ENCODE measurements at regions not wholly inside any gene's neighbourhood (a gene's known extent, or its start where the extent isn't known, plus 50 kb on each side); places are given as distances from the start of the nearest gene placed in this dataset.
A peak's percentile ranks its signal among the peaks of the same experiment; 100 is the strongest.

- H3K9ac ChIP-seq: no peak overlapping the region
- no peak overlapping the region for H3K27ac ChIP-seq
- no peaks in the 10 kb centered on the region for H3K9me3 ChIP-seq (ENCODE audit: control insufficient read depth, low read length)
- no peak overlapping the region for H3K4me2 ChIP-seq (ENCODE audit: low read length)
- H3K4me1 ChIP-seq: no peaks in the 10 kb centered on the region
- no peaks in the 10 kb centered on the region for H3K36me3 ChIP-seq (ENCODE audit: control insufficient read depth, insufficient read depth, low read length)
- no peak overlapping the region for H3K4me3 ChIP-seq (ENCODE audit: low read depth, low read length)
- no peak for TF ChIP-seq CTCF (IDR thresholded peaks at IDR 0.05)
- H3K27me3 ChIP-seq (ENCODE audit: control insufficient read depth, insufficient read depth, low read length): no peaks in the 10 kb centered on the region
- no peaks in the 10 kb centered on the region for H3K79me2 ChIP-seq
- no peak overlapping the region for H2AFZ ChIP-seq
Measured at GRCh38 chr6:15073883-15074465, 171.9 kb upstream of the JARID2 start.

- Histone ChIP-seq H2AFZ (no peak overlapping the region), H3K9me3 (ENCODE audit: control insufficient read depth, low read length) (no peaks in the 10 kb centered on the region), H3K27me3 (ENCODE audit: control insufficient read depth, insufficient read depth, low read length) (no peaks in the 10 kb centered on the region), H3K9ac (no peak overlapping the region), H3K4me2 (ENCODE audit: low read length) (no peak overlapping the region), H3K27ac (no peak overlapping the region), H3K36me3 (ENCODE audit: control insufficient read depth, insufficient read depth, low read length) (no peaks in the 10 kb centered on the region), H3K79me2 (no peaks in the 10 kb centered on the region), H3K4me1 (no peaks in the 10 kb centered on the region), H3K4me3 (ENCODE audit: low read depth, low read length) (no peak overlapping the region)
- no peak for TF ChIP-seq CTCF (IDR thresholded peaks at IDR 0.05)
Measured at GRCh38 chr6:15074806-15075205, 171.1 kb upstream of the JARID2 start.

- Histone ChIP-seq H3K9ac (no peak overlapping the region), H3K4me2 (ENCODE audit: low read length) (no peak overlapping the region), H3K4me1 (no peaks in the 10 kb centered on the region), H3K79me2 (no peaks in the 10 kb centered on the region), H3K27me3 (ENCODE audit: control insufficient read depth, insufficient read depth, low read length) (no peaks in the 10 kb centered on the region), H2AFZ (no peak overlapping the region), H3K9me3 (ENCODE audit: control insufficient read depth, low read length) (no peaks in the 10 kb centered on the region), H3K36me3 (ENCODE audit: control insufficient read depth, insufficient read depth, low read length) (no peaks in the 10 kb centered on the region), H3K4me3 (ENCODE audit: low read depth, low read length) (no peak overlapping the region), H3K27ac (no peak overlapping the region)
- TF ChIP-seq CTCF (IDR thresholded peaks at IDR 0.05): no peak
Measured at GRCh38 chr6:15076565-15076964, 169.3 kb upstream of the JARID2 start.

GRCh38 chr6:15077006-15077405 is 168.9 kb upstream of the JARID2 start:
- no peak overlapping the region for H3K9ac ChIP-seq
- H3K4me3 ChIP-seq (ENCODE audit: low read depth, low read length): no peak overlapping the region
- no peaks in the 10 kb centered on the region for H3K27me3 ChIP-seq (ENCODE audit: control insufficient read depth, insufficient read depth, low read length)
- H3K79me2 ChIP-seq: no peaks in the 10 kb centered on the region
- no peaks in the 10 kb centered on the region for H3K9me3 ChIP-seq (ENCODE audit: control insufficient read depth, low read length)
- no peaks in the 10 kb centered on the region for H3K36me3 ChIP-seq (ENCODE audit: control insufficient read depth, insufficient read depth, low read length)
- peak overlapping the region; percentile 70 for H2AFZ ChIP-seq
- no peaks in the 10 kb centered on the region for H3K4me1 ChIP-seq
- TF ChIP-seq CTCF (IDR thresholded peaks at IDR 0.05): no peak
- H3K27ac ChIP-seq: no peak overlapping the region
- peak overlapping the region; percentile 33 for H3K4me2 ChIP-seq (ENCODE audit: low read length)

- no peaks in the 10 kb centered on the region for H3K4me1 ChIP-seq
- no peak overlapping the region for H2AFZ ChIP-seq
- H3K9ac ChIP-seq: no peak overlapping the region
- no peaks in the 10 kb centered on the region for H3K9me3 ChIP-seq (ENCODE audit: control insufficient read depth, low read length)
- no peak overlapping the region for H3K4me2 ChIP-seq (ENCODE audit: low read length)
- H3K36me3 ChIP-seq (ENCODE audit: control insufficient read depth, insufficient read depth, low read length): no peaks in the 10 kb centered on the region
- H3K27ac ChIP-seq: no peak overlapping the region
- no peaks in the 10 kb centered on the region for H3K27me3 ChIP-seq (ENCODE audit: control insufficient read depth, insufficient read depth, low read length)
- TF ChIP-seq CTCF (IDR thresholded peaks at IDR 0.05): no peak
- no peaks in the 10 kb centered on the region for H3K79me2 ChIP-seq
- no peak overlapping the region for H3K4me3 ChIP-seq (ENCODE audit: low read depth, low read length)
Measured at GRCh38 chr6:15077961-15078360, 167.9 kb upstream of the JARID2 start.

Measured in parathyroid adenoma (tissue), 2 donors.